ENCODE measurements at regions not wholly inside any gene's neighbourhood (a gene's known extent, or its start where the extent isn't known, plus 50 kb on each side); places are given as distances from the start of the nearest gene placed in this dataset.

DNA sequence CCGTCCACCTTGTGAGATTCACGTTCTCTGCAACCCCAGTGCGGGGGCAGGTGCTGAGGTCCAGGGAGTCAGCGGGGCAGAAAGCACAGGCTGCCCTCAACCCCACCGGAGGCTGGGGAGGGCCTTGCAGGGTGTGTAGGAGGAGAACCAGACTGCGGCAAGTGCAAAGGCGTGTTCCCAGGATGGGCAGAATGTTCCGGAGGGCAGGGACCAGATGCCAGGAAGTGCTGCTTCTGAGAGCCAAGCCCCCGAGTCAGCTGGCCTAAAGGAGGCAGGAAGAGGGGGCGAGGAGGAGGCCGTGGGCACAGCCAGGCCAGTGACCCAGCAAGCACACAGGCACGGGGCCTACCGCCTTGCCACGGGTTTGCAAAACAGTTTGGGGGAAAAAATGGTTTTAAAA, 193.8 kb upstream of the AJAP1 start:
- Histone ChIP-seq H3K27ac (ENCODE audit: low read depth, low read length) (no peak overlapping the region), H3K27me3 (ENCODE audit: control insufficient read depth in 3 of 3, insufficient read depth in 3 of 3, low read length in 3 of 3) (no peaks in the 10 kb centered on the region), H3K9me3 (ENCODE audit: control insufficient read depth in 3 of 3, low read length in 3 of 3) (peaks cover 0 to 4% (median 2%) of the 10 kb centered on the region in 3 donors), H3K4me1 (ENCODE audit: control insufficient read depth in 3 of 3, insufficient read depth in 3 of 3, low read length in 3 of 3) (no peaks in the 10 kb centered on the region), H3K36me3 (ENCODE audit: control insufficient read depth in 3 of 3, insufficient read depth in 3 of 3, low read length in 3 of 3) (no peaks in the 10 kb centered on the region), H3K9ac (ENCODE audit: low read depth in 1 of 3, low read length in 3 of 3) (no peak overlapping the region), H3K4me3 (ENCODE audit: low read length in 3 of 3) (no peak overlapping the region)

DNA sequence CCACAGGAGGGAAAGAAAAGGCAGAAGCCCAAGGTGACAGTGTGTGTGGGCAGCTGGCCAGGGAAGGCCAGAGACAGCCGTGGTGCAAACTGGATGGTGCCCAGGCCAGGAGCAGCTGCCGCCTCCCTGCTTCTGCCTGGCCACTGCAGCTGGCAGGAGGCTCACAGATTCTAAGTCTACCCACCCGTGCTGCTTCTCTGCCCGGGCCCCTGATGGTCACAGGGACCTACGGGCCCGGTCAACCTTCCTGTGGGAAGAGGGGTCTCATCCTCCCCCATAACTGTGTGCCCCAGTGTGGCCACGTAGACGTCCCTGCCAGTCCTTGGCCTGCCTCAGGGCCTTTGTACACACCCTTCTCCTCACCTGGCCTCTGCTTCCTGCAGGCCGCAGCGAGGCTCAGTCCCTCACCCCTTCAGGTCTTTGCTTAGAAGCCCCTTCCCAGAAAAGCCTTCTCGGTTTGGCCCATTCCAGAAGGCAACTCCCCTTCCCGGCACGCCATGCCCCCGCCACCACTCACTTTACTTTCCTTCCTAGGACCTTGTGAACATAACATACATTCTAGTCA, 192.6 kb upstream of the AJAP1 start:
- no peak overlapping the region for H3K27ac ChIP-seq (ENCODE audit: low read depth, low read length)
- H3K9me3 ChIP-seq (ENCODE audit: control insufficient read depth in 3 of 3, low read length in 3 of 3), result peaks cover 0 to 4% (median 0%) of the 10 kb centered on the region in 3 donors
- no peak overlapping the region for H3K9ac ChIP-seq (ENCODE audit: low read depth in 1 of 3, low read length in 3 of 3)
- no peaks in the 10 kb centered on the region for H3K4me1 ChIP-seq (ENCODE audit: control insufficient read depth in 3 of 3, insufficient read depth in 3 of 3, low read length in 3 of 3)
- peaks cover 0 to 3% (median 0%) of the 10 kb centered on the region in 3 donors for H3K27me3 ChIP-seq (ENCODE audit: control insufficient read depth in 3 of 3, insufficient read depth in 3 of 3, low read length in 3 of 3)
- no peaks in the 10 kb centered on the region for H3K36me3 ChIP-seq (ENCODE audit: control insufficient read depth in 3 of 3, insufficient read depth in 3 of 3, low read length in 3 of 3)
- H3K4me3 ChIP-seq (ENCODE audit: low read length in 3 of 3), result no peak overlapping the region

- Histone ChIP-seq H3K4me3 (ENCODE audit: low read length in 3 of 3) (no peak overlapping the region), H3K36me3 (ENCODE audit: control insufficient read depth in 3 of 3, insufficient read depth in 3 of 3, low read length in 3 of 3) (no peaks in the 10 kb centered on the region), H3K4me1 (ENCODE audit: control insufficient read depth in 3 of 3, insufficient read depth in 3 of 3, low read length in 3 of 3) (no peaks in the 10 kb centered on the region), H3K9ac (ENCODE audit: low read depth in 1 of 3, low read length in 3 of 3) (no peak overlapping the region), H3K27ac (ENCODE audit: low read depth, low read length) (no peak overlapping the region), H3K9me3 (ENCODE audit: control insufficient read depth in 3 of 3, low read length in 3 of 3) (peaks cover 0 to 4% (median 0%) of the 10 kb centered on the region in 3 donors), H3K27me3 (ENCODE audit: control insufficient read depth in 3 of 3, insufficient read depth in 3 of 3, low read length in 3 of 3) (peaks cover 0 to 3% (median 0%) of the 10 kb centered on the region in 3 donors)
Measured at GRCh38 chr1:4462831-4463484, 191.5 kb upstream of the AJAP1 start.

- H3K9ac ChIP-seq (ENCODE audit: low read depth in 1 of 3, low read length in 3 of 3), result no peak overlapping the region
- no peak overlapping the region for H3K27ac ChIP-seq (ENCODE audit: low read depth, low read length)
- H3K9me3 ChIP-seq (ENCODE audit: control insufficient read depth in 3 of 3, low read length in 3 of 3), result peaks cover 0 to 4% (median 0%) of the 10 kb centered on the region in 3 donors
- H3K4me1 ChIP-seq (ENCODE audit: control insufficient read depth in 3 of 3, insufficient read depth in 3 of 3, low read length in 3 of 3), result no peaks in the 10 kb centered on the region
- H3K4me3 ChIP-seq (ENCODE audit: low read length in 3 of 3), result no peak overlapping the region
- H3K36me3 ChIP-seq (ENCODE audit: control insufficient read depth in 3 of 3, insufficient read depth in 3 of 3, low read length in 3 of 3), result no peaks in the 10 kb centered on the region
- peaks cover 0 to 3% (median 0%) of the 10 kb centered on the region in 3 donors for H3K27me3 ChIP-seq (ENCODE audit: control insufficient read depth in 3 of 3, insufficient read depth in 3 of 3, low read length in 3 of 3)
Measured at GRCh38 chr1:4463631-4464030, 190.8 kb upstream of the AJAP1 start.

DNA sequence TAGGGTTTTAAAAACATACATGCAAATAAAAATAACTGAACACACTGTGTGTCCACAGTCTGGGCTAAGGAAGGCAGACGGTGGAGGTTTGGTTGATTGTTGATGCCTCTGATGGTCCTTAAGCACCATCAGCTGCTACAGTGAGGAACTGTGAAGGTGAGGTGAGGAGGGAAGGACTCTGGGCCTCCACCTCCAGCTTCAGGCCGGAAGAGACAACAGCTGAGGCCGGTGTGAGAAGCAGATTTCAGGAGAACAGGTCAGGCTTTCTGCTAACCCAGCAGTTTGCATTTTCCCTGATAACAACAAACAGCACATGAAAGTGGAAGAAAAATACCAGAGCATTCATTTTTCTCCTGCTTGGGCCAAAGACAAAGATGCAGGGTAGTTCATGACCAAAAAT, 189.9 kb upstream of the AJAP1 start:
- no peak overlapping the region for H3K27ac ChIP-seq (ENCODE audit: low read depth, low read length)
- no peak overlapping the region for H3K9ac ChIP-seq (ENCODE audit: low read depth in 1 of 3, low read length in 3 of 3)

GRCh38 chr1:4467241-4467640, 187.2 kb upstream of the AJAP1 start:
- no peak overlapping the region for H3K9ac ChIP-seq (ENCODE audit: low read depth in 1 of 3, low read length in 3 of 3)
- no peaks in the 10 kb centered on the region for H3K4me1 ChIP-seq (ENCODE audit: control insufficient read depth in 3 of 3, insufficient read depth in 3 of 3, low read length in 3 of 3)
- H3K4me3 ChIP-seq (ENCODE audit: low read length in 3 of 3), result no peak overlapping the region
- peaks cover 0 to 6% (median 3%) of the 10 kb centered on the region in 3 donors for H3K27me3 ChIP-seq (ENCODE audit: control insufficient read depth in 3 of 3, insufficient read depth in 3 of 3, low read length in 3 of 3)
- H3K27ac ChIP-seq (ENCODE audit: low read depth, low read length), result no peak overlapping the region
- H3K9me3 ChIP-seq (ENCODE audit: control insufficient read depth in 3 of 3, low read length in 3 of 3), result no peaks in the 10 kb centered on the region
- H3K36me3 ChIP-seq (ENCODE audit: control insufficient read depth in 3 of 3, insufficient read depth in 3 of 3, low read length in 3 of 3), result no peaks in the 10 kb centered on the region

More for the DNA sequence above, 189.9 kb upstream of the AJAP1 start:
- Histone ChIP-seq H3K27me3 (ENCODE audit: control insufficient read depth in 3 of 3, insufficient read depth in 3 of 3, low read length in 3 of 3) (peaks cover 0 to 4% (median 3%) of the 10 kb centered on the region in 3 donors), H3K4me1 (ENCODE audit: control insufficient read depth in 3 of 3, insufficient read depth in 3 of 3, low read length in 3 of 3) (no peaks in the 10 kb centered on the region), H3K36me3 (ENCODE audit: control insufficient read depth in 3 of 3, insufficient read depth in 3 of 3, low read length in 3 of 3) (no peaks in the 10 kb centered on the region), H3K9me3 (ENCODE audit: control insufficient read depth in 3 of 3, low read length in 3 of 3) (no peaks in the 10 kb centered on the region), H3K4me3 (ENCODE audit: low read length in 3 of 3) (no peak overlapping the region)

- Histone ChIP-seq H3K9ac (ENCODE audit: low read depth in 1 of 3, low read length in 3 of 3) (no peak overlapping the region), H3K36me3 (ENCODE audit: control insufficient read depth in 3 of 3, insufficient read depth in 3 of 3, low read length in 3 of 3) (no peaks in the 10 kb centered on the region), H3K9me3 (ENCODE audit: control insufficient read depth in 3 of 3, low read length in 3 of 3) (no peaks in the 10 kb centered on the region), H3K4me1 (ENCODE audit: control insufficient read depth in 3 of 3, insufficient read depth in 3 of 3, low read length in 3 of 3) (no peaks in the 10 kb centered on the region), H3K27ac (ENCODE audit: low read depth, low read length) (no peak overlapping the region), H3K27me3 (ENCODE audit: control insufficient read depth in 3 of 3, insufficient read depth in 3 of 3, low read length in 3 of 3) (peaks cover 0 to 6% (median 3%) of the 10 kb centered on the region in 3 donors), H3K4me3 (ENCODE audit: low read length in 3 of 3) (no peak overlapping the region)
Measured at GRCh38 chr1:4468386-4468785, 186.0 kb upstream of the AJAP1 start.

GRCh38 chr1:4468804-4469514, 185.4 kb upstream of the AJAP1 start:
- Histone ChIP-seq H3K36me3 (ENCODE audit: control insufficient read depth in 3 of 3, insufficient read depth in 3 of 3, low read length in 3 of 3) (no peaks in the 10 kb centered on the region), H3K4me3 (ENCODE audit: low read length in 3 of 3) (no peak overlapping the region), H3K27ac (ENCODE audit: low read depth, low read length) (no peak overlapping the region), H3K9me3 (ENCODE audit: control insufficient read depth in 3 of 3, low read length in 3 of 3) (no peaks in the 10 kb centered on the region), H3K27me3 (ENCODE audit: control insufficient read depth in 3 of 3, insufficient read depth in 3 of 3, low read length in 3 of 3) (peaks cover 0 to 6% (median 3%) of the 10 kb centered on the region in 3 donors), H3K9ac (ENCODE audit: low read depth in 1 of 3, low read length in 3 of 3) (no peak overlapping the region), H3K4me1 (ENCODE audit: control insufficient read depth in 3 of 3, insufficient read depth in 3 of 3, low read length in 3 of 3) (no peaks in the 10 kb centered on the region)

DNA sequence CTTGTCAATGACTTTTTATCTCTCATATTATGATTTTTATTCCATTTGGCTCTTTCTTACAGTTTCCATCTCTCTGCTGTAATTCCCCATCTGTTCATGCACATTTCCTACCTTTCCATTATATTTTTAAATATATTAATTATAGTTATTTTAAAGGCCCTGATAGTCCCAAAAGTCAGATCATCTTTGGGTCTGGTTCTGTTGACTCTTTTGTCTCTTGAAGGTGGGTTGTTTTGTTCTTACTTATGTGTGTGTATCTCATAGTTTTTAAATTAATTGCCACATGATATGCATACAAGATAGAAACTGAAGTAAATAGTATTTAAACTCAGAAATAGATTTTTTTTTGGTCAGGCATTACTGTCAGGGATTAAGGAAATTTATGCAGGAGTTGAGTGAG, 178.0 kb upstream of the AJAP1 start:
- Histone ChIP-seq H3K36me3 (ENCODE audit: control insufficient read depth in 3 of 3, insufficient read depth in 3 of 3, low read length in 3 of 3) (no peaks in the 10 kb centered on the region), H3K4me3 (ENCODE audit: low read length in 3 of 3) (no peak overlapping the region), H3K9me3 (ENCODE audit: control insufficient read depth in 3 of 3, low read length in 3 of 3) (peaks cover 0 to 8% (median 7%) of the 10 kb centered on the region in 3 donors)

DNA sequence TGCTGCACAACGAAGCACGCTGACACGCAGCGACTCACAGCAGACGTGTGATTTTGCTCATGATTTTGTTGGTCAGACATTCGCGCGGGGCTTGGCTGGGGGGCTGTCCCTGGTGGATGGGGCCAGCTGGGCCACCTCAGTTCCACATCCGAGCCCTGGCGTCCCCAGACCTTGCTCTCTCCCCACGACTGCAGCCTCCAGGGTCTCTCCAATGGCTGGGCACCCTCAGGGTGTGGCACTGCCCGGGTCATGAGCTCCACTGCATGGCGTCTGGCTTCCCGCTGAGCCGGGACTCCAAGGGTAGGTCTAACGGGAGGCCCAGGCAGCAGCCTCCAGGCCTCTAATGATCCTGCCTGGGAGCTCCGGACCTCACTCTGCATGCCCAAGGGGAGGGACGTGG, 173.0 kb upstream of the AJAP1 start:
- H3K4me3 ChIP-seq (ENCODE audit: low read length in 3 of 3), result no peak overlapping the region
- no peaks in the 10 kb centered on the region for H3K36me3 ChIP-seq (ENCODE audit: control insufficient read depth in 3 of 3, insufficient read depth in 3 of 3, low read length in 3 of 3)
- no peak overlapping the region for H3K9ac ChIP-seq (ENCODE audit: low read depth in 1 of 3, low read length in 3 of 3)
- H3K27ac ChIP-seq (ENCODE audit: low read depth, low read length), result no peak overlapping the region
- no peaks in the 10 kb centered on the region for H3K4me1 ChIP-seq (ENCODE audit: control insufficient read depth in 3 of 3, insufficient read depth in 3 of 3, low read length in 3 of 3)
- peaks cover 0 to 15% (median 3%) of the 10 kb centered on the region in 3 donors for H3K27me3 ChIP-seq (ENCODE audit: control insufficient read depth in 3 of 3, insufficient read depth in 3 of 3, low read length in 3 of 3)
- H3K9me3 ChIP-seq (ENCODE audit: control insufficient read depth in 3 of 3, low read length in 3 of 3), result peaks cover 0 to 7% (median 4%) of the 10 kb centered on the region in 3 donors

More for the DNA sequence above, 178.0 kb upstream of the AJAP1 start:
- H3K4me1 ChIP-seq (ENCODE audit: control insufficient read depth in 3 of 3, insufficient read depth in 3 of 3, low read length in 3 of 3), result no peaks in the 10 kb centered on the region
- H3K27me3 ChIP-seq (ENCODE audit: control insufficient read depth in 3 of 3, insufficient read depth in 3 of 3, low read length in 3 of 3), result no peaks in the 10 kb centered on the region
- H3K9ac ChIP-seq (ENCODE audit: low read depth in 1 of 3, low read length in 3 of 3), result no peak overlapping the region
- no peak overlapping the region for H3K27ac ChIP-seq (ENCODE audit: low read depth, low read length)
